Activated naive CD4-positive, alpha-beta T cell treated with anti-CD3 and anti-CD28 coated beads, Interleukin-2, amount 10 ng/mL, durations not matched to agents 7 days and 5 days (primary cell): ENCODE measurements at regions not wholly inside any gene's neighbourhood (a gene's known extent, or its start where the extent isn't known, plus 50 kb on each side); places are given as distances from the start of the nearest gene placed in this dataset.

Source experiments
- CTCF ChIA-PET: fragments of 350-600 bp; sonication (Branson Sonifier 250); formaldehyde crosslinking; loops from one replicate; lab custom pipeline; 2021; ENCODE audit warnings: antibody characterized with exemption; lab: Charles Lee
- DNase-seq: peaks from one replicate; pipeline ENCODE4 v3.0.0-alpha.2; 2020
- H3K27ac Mint-ChIP-seq: one replicate; pipeline ENCODE4 v1.8.0; 2021; ENCODE audit warnings: mild to moderate bottlenecking, moderate library complexity, mixed read lengths
- H3K27me3 Mint-ChIP-seq: one replicate; pipeline ENCODE4 v1.8.0; 2021; ENCODE audit warnings: mild to moderate bottlenecking, mixed read lengths
- H3K36me3 Mint-ChIP-seq: one replicate; pipeline ENCODE4 v1.8.0; 2021; ENCODE audit warnings: mixed read lengths
- H3K4me1 Mint-ChIP-seq: one replicate; pipeline ENCODE4 v1.8.0; 2021; ENCODE audit warnings: mixed read lengths
- H3K4me3 Mint-ChIP-seq: one replicate; pipeline ENCODE4 v1.8.0; 2021; ENCODE audit warnings: mild to moderate bottlenecking, moderate library complexity, mixed read lengths
- H3K9me3 Mint-ChIP-seq: one replicate; pipeline ENCODE4 v1.8.0; 2021; ENCODE audit warnings: mixed read lengths

- H3K9me3 Mint-ChIP-seq = no peaks in the 10 kb centered on the region
These were observed 62.8 kb upstream of the GPR139 start for GRCh38 chr16:20136446-20136968.

GRCh38 chr16:20129375-20129774, 55.7 kb upstream of the GPR139 start:
- H3K27me3 Mint-ChIP-seq = no peaks in the 10 kb centered on the region
- peaks cover 16% of the 10 kb centered on the region for H3K9me3 Mint-ChIP-seq

More at GRCh38 chr16:20136446-20136968, 62.8 kb upstream of the GPR139 start:
- Mint-ChIP-seq H3K4me1 (no peaks in the 10 kb centered on the region), H3K36me3 (no peaks in the 10 kb centered on the region), H3K27ac (no peak overlapping the region), H3K4me3 (no peak overlapping the region), H3K27me3 (no peaks in the 10 kb centered on the region)
- no peak for DNase-seq
- CTCF ChIA-PET = no interaction called here

More at GRCh38 chr16:20129375-20129774, 55.7 kb upstream of the GPR139 start:
- Mint-ChIP-seq H3K4me3 (no peak overlapping the region), H3K36me3 (no peaks in the 10 kb centered on the region), H3K27ac (no peak overlapping the region), H3K4me1 (no peaks in the 10 kb centered on the region)
- CTCF ChIA-PET = no interaction called here
- no peak for DNase-seq
